RWPE2 (cell line): ENCODE measurements at regions not wholly inside any gene's neighbourhood (a gene's known extent, or its start where the extent isn't known, plus 50 kb on each side); places are given as distances from the start of the nearest gene placed in this dataset.

Experiments
- ATAC-seq: fragments of 200-7000 bp; cut with Tn5 transposase; 3 replicates; pipeline ENCODE4 v1.9.1; 2021; ENCODE audit warnings: low read depth
- DNase-seq: peaks from one replicate; pipeline ENCODE4 v3.0.0-alpha.2; 2020; ENCODE audit warnings: low spot score
- H3K27ac ChIP-seq: fragments of 450-650 bp; 2 replicates; pipeline ENCODE4 v1.5.1; 2017; ENCODE audit warnings: mild to moderate bottlenecking; ENCODE audit not compliant: poor library complexity, severe bottlenecking
- H3K27me3 ChIP-seq: fragments of 250-450 bp; sonication (Bioruptor Pico); 2 replicates; pipeline ENCODE4 v1.5.1; 2021; ENCODE audit warnings: mild to moderate bottlenecking, moderate library complexity; ENCODE audit not compliant: insufficient read depth, poor library complexity, severe bottlenecking
- H3K36me3 ChIP-seq: fragments of 250-450 bp; sonication (Bioruptor Pico); 2 replicates; pipeline ENCODE4 v1.5.1; 2020; ENCODE audit warnings: low read depth, mild to moderate bottlenecking, moderate library complexity
- H3K4me1 ChIP-seq: fragments of 250-450 bp; sonication (Bioruptor Pico); 2 replicates; pipeline ENCODE4 v1.5.1; 2021; ENCODE audit warnings: mild to moderate bottlenecking, moderate library complexity; ENCODE audit not compliant: insufficient read depth, poor library complexity, severe bottlenecking
- H3K4me3 ChIP-seq: fragments of 250-450 bp; sonication (Bioruptor Pico); 2 replicates; pipeline ENCODE4 v1.5.1; 2021; ENCODE audit warnings: mild to moderate bottlenecking, moderate library complexity; ENCODE audit not compliant: severe bottlenecking
- H3K9me3 ChIP-seq: fragments of 250-450 bp; sonication (Bioruptor Pico); 2 replicates; pipeline ENCODE4 v1.5.1; 2021; ENCODE audit warnings: mild to moderate bottlenecking, moderate library complexity; ENCODE audit not compliant: severe bottlenecking
- TF ChIP-seq, protein P1 (sequence below): fragments of 450-650 bp; IDR thresholded peaks from one replicate; pipeline ENCODE4 v1.5.1; 2017; ENCODE audit warnings: mild to moderate bottlenecking, moderate library complexity; ENCODE audit not compliant: poor library complexity, severe bottlenecking

DNA sequence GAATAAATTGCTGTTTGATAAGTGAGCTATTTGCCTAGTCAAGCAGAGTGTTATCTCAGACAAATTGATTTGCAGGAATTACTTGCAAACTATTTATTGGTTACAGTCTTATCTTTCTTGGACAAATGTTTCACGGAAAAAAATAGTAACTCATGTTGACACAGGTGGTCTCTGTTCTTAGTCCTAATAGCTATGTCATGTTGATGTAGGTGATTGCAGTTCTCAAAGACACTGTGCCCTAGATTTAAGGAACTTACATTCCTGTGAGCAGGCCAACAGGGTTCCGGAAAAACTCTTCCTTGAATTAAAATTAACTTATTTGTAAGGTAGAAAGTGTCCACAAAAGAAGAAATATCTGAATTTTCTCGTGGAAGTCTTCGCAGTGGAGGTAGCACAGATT lies 109.6 kb upstream of the SLCO6A1 start:
- Histone ChIP-seq H3K4me1 (no peaks in the 10 kb centered on the region), H3K4me3 (no peak overlapping the region), H3K27ac (no peak overlapping the region), H3K9me3 (no peaks in the 10 kb centered on the region), H3K27me3 (peaks cover 16% of the 10 kb centered on the region), H3K36me3 (no peaks in the 10 kb centered on the region)
- no peak for DNase-seq
- TF ChIP-seq, protein P1, sequence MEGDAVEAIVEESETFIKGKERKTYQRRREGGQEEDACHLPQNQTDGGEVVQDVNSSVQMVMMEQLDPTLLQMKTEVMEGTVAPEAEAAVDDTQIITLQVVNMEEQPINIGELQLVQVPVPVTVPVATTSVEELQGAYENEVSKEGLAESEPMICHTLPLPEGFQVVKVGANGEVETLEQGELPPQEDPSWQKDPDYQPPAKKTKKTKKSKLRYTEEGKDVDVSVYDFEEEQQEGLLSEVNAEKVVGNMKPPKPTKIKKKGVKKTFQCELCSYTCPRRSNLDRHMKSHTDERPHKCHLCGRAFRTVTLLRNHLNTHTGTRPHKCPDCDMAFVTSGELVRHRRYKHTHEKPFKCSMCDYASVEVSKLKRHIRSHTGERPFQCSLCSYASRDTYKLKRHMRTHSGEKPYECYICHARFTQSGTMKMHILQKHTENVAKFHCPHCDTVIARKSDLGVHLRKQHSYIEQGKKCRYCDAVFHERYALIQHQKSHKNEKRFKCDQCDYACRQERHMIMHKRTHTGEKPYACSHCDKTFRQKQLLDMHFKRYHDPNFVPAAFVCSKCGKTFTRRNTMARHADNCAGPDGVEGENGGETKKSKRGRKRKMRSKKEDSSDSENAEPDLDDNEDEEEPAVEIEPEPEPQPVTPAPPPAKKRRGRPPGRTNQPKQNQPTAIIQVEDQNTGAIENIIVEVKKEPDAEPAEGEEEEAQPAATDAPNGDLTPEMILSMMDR: no peak
- ATAC-seq: no peak

GRCh38 chr5:102611312-102611711 lies 112.5 kb upstream of the SLCO6A1 start:
- H3K27me3 ChIP-seq: peaks cover 13% of the 10 kb centered on the region
- no peaks in the 10 kb centered on the region for H3K36me3 ChIP-seq
- no peak for ATAC-seq
- no peaks in the 10 kb centered on the region for H3K9me3 ChIP-seq
- no peaks in the 10 kb centered on the region for H3K4me1 ChIP-seq
- no peak overlapping the region for H3K27ac ChIP-seq
- no peak overlapping the region for H3K4me3 ChIP-seq
- no peak for DNase-seq
- TF ChIP-seq, protein P1: no peak

DNA sequence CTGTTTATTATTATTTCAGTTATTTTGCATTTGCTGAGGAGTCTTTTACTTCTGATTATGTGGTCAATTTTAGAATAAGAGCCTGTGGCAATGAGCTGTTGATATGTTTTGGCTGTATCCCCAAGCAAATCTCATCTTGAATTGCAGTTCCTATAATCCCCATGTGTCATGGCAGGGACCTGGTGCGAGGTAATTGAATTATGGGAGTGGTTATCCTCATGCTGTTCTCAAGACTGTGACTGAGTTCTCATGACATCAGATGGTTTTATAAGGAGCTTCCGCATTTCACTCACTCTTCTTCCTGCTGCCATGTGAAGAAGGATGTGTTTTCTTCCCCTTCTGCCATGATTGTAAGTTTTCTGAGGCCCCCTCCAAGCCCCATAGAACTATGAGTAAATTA lies 114.9 kb upstream of the SLCO6A1 start:
- Histone ChIP-seq H3K4me1 (no peaks in the 10 kb centered on the region), H3K27ac (no peak overlapping the region), H3K9me3 (no peaks in the 10 kb centered on the region), H3K27me3 (peaks cover 11% of the 10 kb centered on the region), H3K36me3 (no peaks in the 10 kb centered on the region), H3K4me3 (no peak overlapping the region)
- ATAC-seq: no peak
- TF ChIP-seq, protein P1: no peak
- no peak for DNase-seq

DNA sequence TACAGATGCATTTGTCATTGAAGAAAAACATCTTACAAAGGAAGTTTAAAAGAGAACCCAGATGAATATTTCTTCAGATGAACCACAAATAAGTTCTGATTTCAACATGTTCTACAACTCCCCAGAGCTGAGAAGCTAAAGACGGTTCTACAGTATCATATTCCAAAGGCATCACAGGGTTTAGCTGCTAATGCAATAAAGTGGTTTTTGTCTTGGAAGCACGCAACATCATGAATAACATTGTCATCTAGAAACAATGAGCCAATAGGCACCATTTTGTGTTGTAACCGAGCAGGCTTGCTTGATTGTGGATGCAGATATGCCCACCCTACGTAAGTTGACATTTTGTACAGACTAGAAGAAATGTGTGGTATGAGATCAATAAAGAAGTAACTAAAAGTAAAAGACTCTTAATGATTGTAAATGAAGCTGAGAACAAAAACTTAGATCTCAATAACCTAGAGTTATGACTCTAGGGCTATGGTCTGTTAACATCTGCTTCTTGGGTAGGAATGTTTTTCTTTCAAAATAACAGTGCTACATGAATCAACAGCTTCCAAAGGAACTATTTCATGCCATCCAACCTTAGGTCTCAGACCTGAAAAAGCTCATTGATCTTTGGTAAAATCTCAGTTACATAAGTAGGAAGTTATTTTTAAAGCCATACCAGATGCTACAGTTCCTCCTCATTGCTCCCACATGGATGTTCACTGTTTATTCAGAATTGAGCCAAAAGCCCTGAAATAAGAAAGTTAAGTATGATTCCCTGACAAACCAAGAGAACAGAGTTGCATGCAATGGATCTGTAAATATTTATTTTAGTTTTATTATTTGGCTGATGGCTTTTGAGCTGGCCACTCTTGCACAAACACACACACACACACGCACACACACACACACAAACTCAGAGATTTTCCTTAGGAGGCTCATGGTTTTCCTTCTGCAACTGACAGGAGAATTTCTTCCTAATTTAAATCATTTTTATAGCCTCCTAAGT lies 118.7 kb upstream of the SLCO6A1 start:
- Histone ChIP-seq H3K27ac (no peak overlapping the region), H3K27me3 (peaks cover 7% of the 10 kb centered on the region), H3K4me3 (no peak overlapping the region), H3K36me3 (no peaks in the 10 kb centered on the region), H3K9me3 (no peaks in the 10 kb centered on the region), H3K4me1 (no peaks in the 10 kb centered on the region)
- DNase-seq: no peak
- TF ChIP-seq, protein P1: no peak
- ATAC-seq: no peak

DNA sequence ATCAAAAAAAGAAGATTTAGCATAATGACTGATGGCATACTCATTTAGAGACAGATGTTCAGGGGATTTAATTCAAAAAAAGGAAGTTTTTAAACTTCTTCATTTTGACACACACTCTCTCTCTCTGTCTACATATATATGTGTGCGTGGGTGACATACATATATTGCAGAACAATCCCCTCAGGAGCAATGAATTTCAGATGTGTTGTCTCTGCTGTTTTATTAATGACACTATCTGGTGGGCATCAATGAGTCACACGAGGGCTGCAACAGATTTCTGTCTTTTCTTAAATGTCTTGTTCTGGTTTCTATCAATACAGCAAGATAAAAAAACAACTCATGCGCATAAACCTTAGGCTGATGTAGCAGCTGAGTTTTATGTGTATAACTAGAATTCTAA lies 123.5 kb upstream of the SLCO6A1 start:
- DNase-seq: no peak
- H3K36me3 ChIP-seq: no peaks in the 10 kb centered on the region
- no peak for ATAC-seq
- TF ChIP-seq, protein P1: no peak
- H3K4me3 ChIP-seq: no peak overlapping the region
- H3K27me3 ChIP-seq: peaks cover 3% of the 10 kb centered on the region
- H3K4me1 ChIP-seq: peaks cover 2% of the 10 kb centered on the region
- H3K27ac ChIP-seq: no peak overlapping the region
- H3K9me3 ChIP-seq: no peaks in the 10 kb centered on the region
